Mucosa of descending colon (tissue), 3 donors: ENCODE measurements at regions not wholly inside any gene's neighbourhood (a gene's known extent, or its start where the extent isn't known, plus 50 kb on each side); places are given as distances from the start of the nearest gene placed in this dataset.

Experiments
- ATAC-seq: fragments of 200-7000 bp; cut with Tn5 transposase; one replicate; pipeline ENCODE4 v1.9.1; 2020; ENCODE audit warnings: mild to moderate bottlenecking, moderate library complexity
- DNase-seq, 3 donors: peaks; one replicate each; pipeline ENCODE4 v3.0.0-alpha.2; 2020
- H3K36me3 ChIP-seq: fragments of 200-600 bp; one replicate; pipeline ENCODE4 v1.8.0; 2021; ENCODE audit warnings: low read depth, mild to moderate bottlenecking
- H3K4me1 ChIP-seq: fragments of 200-600 bp; one replicate; pipeline ENCODE4 v1.8.0; 2021; ENCODE audit warnings: low read depth, mild to moderate bottlenecking
- H3K4me3 ChIP-seq: fragments of 200-600 bp; one replicate; pipeline ENCODE4 v1.8.0; 2021; ENCODE audit warnings: mild to moderate bottlenecking
- H3K9me3 ChIP-seq: fragments of 200-600 bp; one replicate; pipeline ENCODE4 v1.8.0; 2021; ENCODE audit warnings: mild to moderate bottlenecking
- CTCF ChIP-seq: fragments of 200-600 bp; IDR thresholded peaks from one replicate; pipeline ENCODE4 v1.8.0; 2022; ENCODE audit warnings: antibody characterized with exemption, mild to moderate bottlenecking
- intact Hi-C, 2 donors: fragments of 100-400 bp; cut with DNase I in 1 of 2; cut with micrococcal nuclease in 1 of 2; formaldehyde crosslinking; loops; one replicate each; pipeline versions ENCODE4 v1.11.0 to v1.11.1; 2022; cut with DNase I, micrococcal nuclease
- donor health status: DM: no; HTN: no; CAD: no; lungs with moderate emphysema.
- donor health status: DM: no; HTN: no; CAD: no.
- donor health status: DM: no; HTN: yes; CAD: no.

- intact Hi-C loops: no loop called here
- H3K4me3 ChIP-seq: no peak overlapping the region
- H3K9me3 ChIP-seq: no peaks in the 10 kb centered on the region
- TF ChIP-seq CTCF: no peak
- DNase-seq (no peak), ATAC-seq (no peak)
- no peaks in the 10 kb centered on the region for H3K36me3 ChIP-seq
- no peaks in the 10 kb centered on the region for H3K4me1 ChIP-seq
These were observed 126.4 kb upstream of the ANKFN1 start for GRCh38 chr17:56026915-56027314.

GRCh38 chr17:56028837-56029236, 124.4 kb upstream of the ANKFN1 start:
- no peaks in the 10 kb centered on the region for H3K9me3 ChIP-seq
- no peak for TF ChIP-seq CTCF
- no peaks in the 10 kb centered on the region for H3K36me3 ChIP-seq
- intact Hi-C loops: no loop called here
- no peak for DNase-seq
- H3K4me3 ChIP-seq: no peak overlapping the region
- ATAC-seq: no peak
- H3K4me1 ChIP-seq: no peaks in the 10 kb centered on the region

- no peak overlapping the region for H3K4me3 ChIP-seq
- TF ChIP-seq CTCF: no peak
- H3K36me3 ChIP-seq: no peaks in the 10 kb centered on the region
- intact Hi-C loops: no loop called here
- DNase-seq: peak in 1 of 3 donors; percentile 4
- ATAC-seq: no peak
- no peaks in the 10 kb centered on the region for H3K9me3 ChIP-seq
- H3K4me1 ChIP-seq: no peaks in the 10 kb centered on the region
These were observed 123.2 kb upstream of the ANKFN1 start for GRCh38 chr17:56030009-56030624.

GRCh38 chr17:56031636-56032035, 121.6 kb upstream of the ANKFN1 start:
- intact Hi-C loops: no loop called here

GRCh38 chr17:56034197-56034635, 119.1 kb upstream of the ANKFN1 start:
- TF ChIP-seq CTCF: no peak
- Histone ChIP-seq H3K9me3 (no peaks in the 10 kb centered on the region), H3K4me3 (no peak overlapping the region), H3K4me1 (no peaks in the 10 kb centered on the region), H3K36me3 (no peaks in the 10 kb centered on the region)
- intact Hi-C loops: no loop called here
- DNase-seq (peak in 1 of 3 donors; percentile 21), ATAC-seq (peak; percentile 21)

More at GRCh38 chr17:56031636-56032035, 121.6 kb upstream of the ANKFN1 start:
- no peaks in the 10 kb centered on the region for H3K9me3 ChIP-seq
- ATAC-seq (no peak), DNase-seq (no peak)
- no peaks in the 10 kb centered on the region for H3K4me1 ChIP-seq
- no peak overlapping the region for H3K4me3 ChIP-seq
- TF ChIP-seq CTCF: no peak
- no peaks in the 10 kb centered on the region for H3K36me3 ChIP-seq

GRCh38 chr17:56038131-56038530, 115.1 kb upstream of the ANKFN1 start:
- ATAC-seq: no peak
- intact Hi-C loops: no loop called here
- TF ChIP-seq CTCF: no peak
- H3K4me1 ChIP-seq: no peaks in the 10 kb centered on the region
- H3K4me3 ChIP-seq: no peak overlapping the region
- no peak for DNase-seq
- no peaks in the 10 kb centered on the region for H3K36me3 ChIP-seq
- no peaks in the 10 kb centered on the region for H3K9me3 ChIP-seq
